CD1c-positive myeloid dendritic cell (primary cell): ENCODE measurements at regions not wholly inside any gene's neighbourhood (a gene's known extent, or its start where the extent isn't known, plus 50 kb on each side); places are given as distances from the start of the nearest gene placed in this dataset.

ENCODE experiments used
- DNase-seq: peaks from one replicate; pipeline ENCODE4 v3.0.0-alpha.2; 2016; ENCODE audit errors: extremely low spot score

GRCh38 chr2:63780518-63781155, 61.1 kb upstream of the UGP2 start:
- no peak for DNase-seq

GRCh38 chr2:63784461-63784860, 57.2 kb upstream of the UGP2 start:
- no peak for DNase-seq

GRCh38 chr2:63785096-63785495, 56.6 kb upstream of the UGP2 start:
- DNase-seq: no peak

- DNase-seq: no peak
Measured at GRCh38 chr2:63786471-63786870, 55.2 kb upstream of the UGP2 start.

GRCh38 chr2:63788071-63788470, 53.6 kb upstream of the UGP2 start:
- DNase-seq: no peak

GRCh38 chr2:63789338-63790020, 52.2 kb upstream of the UGP2 start:
- DNase-seq: no peak

- no peak for DNase-seq
Measured at GRCh38 chr2:63790491-63790890, 51.2 kb upstream of the UGP2 start.

GRCh38 chr2:63790906-63791305, 50.8 kb upstream of the UGP2 start:
- no peak for DNase-seq

- no peak for DNase-seq
Measured at GRCh38 chr2:63791387-63791786, 50.3 kb upstream of the UGP2 start.
